Calu3 (cell line): ENCODE measurements at regions not wholly inside any gene's neighbourhood (a gene's known extent, or its start where the extent isn't known, plus 50 kb on each side); places are given as distances from the start of the nearest gene placed in this dataset.

Experiments used
- BruUV-seq: library from RNA; stranded (reverse); fragments of 400-500 nt; replicated peaks from 2 replicates; lab custom pipeline; 2021; lab: Mats Ljungman, UMichigan
- CTCF ChIA-PET: fragments of 300-600 bp; sonication (Branson Sonifier 250); formaldehyde crosslinking; loops from one replicate; lab custom pipeline; 2022; ENCODE audit warnings: antibody characterized with exemption; lab: Charles Lee
- DNase-seq: peaks from one replicate; pipeline ENCODE4 v3.0.0; 2022
- H3K27ac Mint-ChIP-seq: one replicate; pipeline ENCODE4 v1.8.0; 2022; ENCODE audit warnings: mixed read lengths; ENCODE audit not compliant: unreplicated experiment
- H3K27me3 Mint-ChIP-seq: one replicate; pipeline ENCODE4 v1.8.0; 2022; ENCODE audit warnings: mixed read lengths; ENCODE audit not compliant: unreplicated experiment
- H3K36me3 Mint-ChIP-seq: one replicate; pipeline ENCODE4 v1.8.0; 2022; ENCODE audit warnings: mild to moderate bottlenecking, moderate library complexity, mixed read lengths; ENCODE audit not compliant: insufficient read depth, unreplicated experiment
- H3K4me1 Mint-ChIP-seq: one replicate; pipeline ENCODE4 v1.8.0; 2022; ENCODE audit warnings: mild to moderate bottlenecking, low read depth, mixed read lengths; ENCODE audit not compliant: unreplicated experiment
- H3K4me3 Mint-ChIP-seq: one replicate; pipeline ENCODE4 v1.8.0; 2022; ENCODE audit warnings: mild to moderate bottlenecking, low read depth, moderate library complexity, mixed read lengths; ENCODE audit not compliant: unreplicated experiment
- H3K9me3 Mint-ChIP-seq: one replicate; pipeline ENCODE4 v1.8.0; 2022; ENCODE audit warnings: low read depth, mixed read lengths; ENCODE audit not compliant: unreplicated experiment
- intact Hi-C: fragments of 100-400 bp; cut with micrococcal nuclease; formaldehyde crosslinking; loops from one replicate; pipeline ENCODE4 v1.10.0; 2022; ENCODE audit not compliant: unreplicated experiment
- TF ChIP-seq, protein P1 (sequence below): fragments of 200-600 bp; IDR thresholded peaks from one replicate; pipeline ENCODE4 v1.8.0; 2022; ENCODE audit warnings: antibody characterized with exemption; ENCODE audit not compliant: unreplicated experiment

DNA sequence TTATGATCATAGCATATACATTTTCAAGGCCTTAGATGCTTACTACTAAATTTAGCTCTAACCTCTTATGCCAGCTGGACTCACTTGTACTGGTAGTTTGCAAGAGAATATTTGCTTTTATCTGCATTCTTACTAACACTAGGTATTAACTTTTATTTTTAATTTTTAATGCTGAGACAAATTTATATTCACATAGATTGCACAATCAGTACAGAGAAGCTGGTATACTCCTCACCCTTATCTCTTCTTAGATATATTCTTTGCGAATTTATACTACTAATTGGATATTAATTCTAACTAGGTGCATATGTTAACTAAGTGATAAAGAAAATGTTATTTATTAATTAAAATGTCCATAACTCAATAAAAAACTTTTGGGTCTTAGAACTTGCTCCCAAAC lies 561.8 kb upstream of the PRMT6 start:
- DNase-seq: no peak
- Mint-ChIP-seq H3K27ac (no peak overlapping the region), H3K36me3 (no peaks in the 10 kb centered on the region), H3K4me3 (no peak overlapping the region), H3K4me1 (no peaks in the 10 kb centered on the region), H3K27me3 (no peaks in the 10 kb centered on the region), H3K9me3 (peaks cover 6% of the 10 kb centered on the region)
- intact Hi-C loops: no loop called here
- no TSS peak for BruUV-seq
- CTCF ChIA-PET: no interaction called here
- TF ChIP-seq, protein P1, sequence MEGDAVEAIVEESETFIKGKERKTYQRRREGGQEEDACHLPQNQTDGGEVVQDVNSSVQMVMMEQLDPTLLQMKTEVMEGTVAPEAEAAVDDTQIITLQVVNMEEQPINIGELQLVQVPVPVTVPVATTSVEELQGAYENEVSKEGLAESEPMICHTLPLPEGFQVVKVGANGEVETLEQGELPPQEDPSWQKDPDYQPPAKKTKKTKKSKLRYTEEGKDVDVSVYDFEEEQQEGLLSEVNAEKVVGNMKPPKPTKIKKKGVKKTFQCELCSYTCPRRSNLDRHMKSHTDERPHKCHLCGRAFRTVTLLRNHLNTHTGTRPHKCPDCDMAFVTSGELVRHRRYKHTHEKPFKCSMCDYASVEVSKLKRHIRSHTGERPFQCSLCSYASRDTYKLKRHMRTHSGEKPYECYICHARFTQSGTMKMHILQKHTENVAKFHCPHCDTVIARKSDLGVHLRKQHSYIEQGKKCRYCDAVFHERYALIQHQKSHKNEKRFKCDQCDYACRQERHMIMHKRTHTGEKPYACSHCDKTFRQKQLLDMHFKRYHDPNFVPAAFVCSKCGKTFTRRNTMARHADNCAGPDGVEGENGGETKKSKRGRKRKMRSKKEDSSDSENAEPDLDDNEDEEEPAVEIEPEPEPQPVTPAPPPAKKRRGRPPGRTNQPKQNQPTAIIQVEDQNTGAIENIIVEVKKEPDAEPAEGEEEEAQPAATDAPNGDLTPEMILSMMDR: no peak

DNA sequence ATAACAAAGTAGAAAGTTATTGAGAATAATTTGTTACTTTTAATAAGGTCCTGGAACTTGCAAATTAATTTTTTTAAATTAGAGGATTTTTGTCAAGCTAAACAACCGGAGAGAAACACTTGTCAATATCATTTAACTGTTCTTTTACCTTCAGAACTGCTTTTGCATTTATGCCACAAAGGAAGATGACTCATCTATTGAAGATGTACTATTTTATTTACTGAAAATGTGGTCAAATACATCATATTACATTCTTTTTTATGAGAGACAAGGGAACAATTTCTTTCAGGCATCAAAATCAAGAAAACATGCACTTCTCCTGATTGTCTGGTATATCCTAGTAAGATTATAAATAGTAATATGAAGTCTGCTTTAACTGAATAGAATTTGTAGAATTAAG lies 558.2 kb upstream of the PRMT6 start:
- H3K9me3 Mint-ChIP-seq: peaks cover 6% of the 10 kb centered on the region

DNA sequence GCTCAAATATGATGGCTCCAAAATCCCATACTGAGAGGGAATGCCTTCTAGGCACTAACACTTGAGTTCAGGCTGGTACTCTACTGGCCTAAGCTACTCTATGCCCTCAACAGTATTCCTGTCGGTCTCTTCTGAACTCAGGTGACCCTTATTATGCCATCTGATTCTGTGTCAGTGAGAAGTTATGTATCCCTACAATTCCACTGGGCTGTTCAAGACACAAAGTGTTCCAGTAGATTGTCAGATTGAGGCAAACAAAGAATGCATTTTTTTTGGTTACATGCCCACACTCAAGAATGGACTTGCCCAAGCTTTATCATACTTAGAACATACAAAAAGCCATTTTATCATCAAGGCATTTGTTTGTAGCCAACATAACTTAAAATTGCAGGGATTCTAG lies 553.8 kb upstream of the PRMT6 start:
- intact Hi-C loops: no loop called here
- no peak for DNase-seq
- Mint-ChIP-seq H3K36me3 (no peaks in the 10 kb centered on the region), H3K4me3 (no peak overlapping the region), H3K27ac (no peak overlapping the region), H3K9me3 (peaks cover 3% of the 10 kb centered on the region), H3K4me1 (no peaks in the 10 kb centered on the region), H3K27me3 (no peaks in the 10 kb centered on the region)
- TF ChIP-seq, protein P1: no peak
- no TSS peak for BruUV-seq
- CTCF ChIA-PET: no interaction called here

More for the DNA sequence above, 558.2 kb upstream of the PRMT6 start:
- no TSS peak for BruUV-seq
- Mint-ChIP-seq H3K4me1 (no peaks in the 10 kb centered on the region), H3K27me3 (no peaks in the 10 kb centered on the region), H3K27ac (no peak overlapping the region), H3K36me3 (no peaks in the 10 kb centered on the region), H3K4me3 (no peak overlapping the region)
- DNase-seq: no peak
- TF ChIP-seq, protein P1: no peak
- intact Hi-C loops: no loop called here
- CTCF ChIA-PET: no interaction called here

DNA sequence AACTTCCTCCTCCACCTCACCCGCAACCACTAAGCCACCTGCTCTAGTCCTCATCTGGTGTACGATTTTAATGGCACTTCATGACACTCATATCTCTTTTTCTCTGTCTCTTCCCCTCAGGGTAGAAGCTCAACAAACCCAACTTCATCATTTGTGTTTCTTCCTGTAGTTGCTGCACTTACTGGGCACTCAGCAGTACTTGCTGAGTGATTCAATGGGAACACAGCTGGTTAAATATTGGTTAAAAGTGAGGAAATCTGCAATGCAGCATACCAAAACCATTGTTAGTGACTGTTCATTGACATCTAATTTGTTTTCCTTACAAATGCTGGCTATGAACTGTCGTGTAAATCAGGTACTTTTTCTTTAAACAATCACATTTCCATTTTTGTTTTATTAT lies 541.1 kb upstream of the PRMT6 start:
- Mint-ChIP-seq H3K9me3 (peaks cover 3% of the 10 kb centered on the region), H3K36me3 (no peaks in the 10 kb centered on the region), H3K27ac (no peak overlapping the region), H3K4me1 (no peaks in the 10 kb centered on the region), H3K4me3 (no peak overlapping the region), H3K27me3 (no peaks in the 10 kb centered on the region)
- TF ChIP-seq, protein P1: no peak
- intact Hi-C loops: no loop called here
- DNase-seq: no peak
- no TSS peak for BruUV-seq
- CTCF ChIA-PET: no interaction called here

DNA sequence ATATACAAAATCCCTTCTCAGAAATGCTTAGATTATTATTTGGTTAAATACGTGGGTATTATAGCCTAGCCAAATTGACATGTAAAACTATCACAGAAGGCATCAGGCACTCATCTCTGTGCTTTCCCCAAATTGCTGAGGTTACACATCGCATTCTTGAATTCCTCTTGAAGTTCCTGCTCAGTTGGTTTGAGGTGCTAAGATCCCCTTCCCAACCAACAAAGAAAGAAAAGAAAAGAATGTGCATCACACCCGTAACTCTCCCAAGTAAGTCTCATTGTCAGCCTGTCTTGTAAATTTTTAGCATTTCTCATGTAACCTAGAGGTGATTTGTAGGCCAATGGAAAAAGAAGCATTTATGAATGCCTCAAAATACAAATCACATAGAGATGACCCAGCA lies 539.2 kb upstream of the PRMT6 start:
- H3K27ac Mint-ChIP-seq: no peak overlapping the region
- CTCF ChIA-PET: no interaction called here
- DNase-seq: no peak
- intact Hi-C loops: no loop called here
- no peaks in the 10 kb centered on the region for H3K4me1 Mint-ChIP-seq
- BruUV-seq: no TSS peak
- H3K4me3 Mint-ChIP-seq: no peak overlapping the region
- H3K27me3 Mint-ChIP-seq: no peaks in the 10 kb centered on the region
- peaks cover 2% of the 10 kb centered on the region for H3K9me3 Mint-ChIP-seq
- no peaks in the 10 kb centered on the region for H3K36me3 Mint-ChIP-seq
- TF ChIP-seq, protein P1: no peak
